ENCODE measurements at regions not wholly inside any gene's neighbourhood (a gene's known extent, or its start where the extent isn't known, plus 50 kb on each side); places are given as distances from the start of the nearest gene placed in this dataset.

GRCh38 chr2:146227152-146228019, 1617.4 kb upstream of the ACVR2A start:
- DNase-seq (ENCODE audit: low read depth in 3 of 3, low spot score in 1 of 3): no peak

- DNase-seq (ENCODE audit: low read depth in 3 of 3, low spot score in 1 of 3): no peak
Observed at GRCh38 chr2:146226077-146226476, 1618.8 kb upstream of the ACVR2A start.

- no peak for DNase-seq (ENCODE audit: low read depth in 3 of 3, low spot score in 1 of 3)
Observed at GRCh38 chr2:146221826-146222225, 1623.0 kb upstream of the ACVR2A start.

GRCh38 chr2:146220957-146221356, 1623.9 kb upstream of the ACVR2A start:
- no peak for DNase-seq (ENCODE audit: low read depth in 3 of 3, low spot score in 1 of 3)

- DNase-seq (ENCODE audit: low read depth in 3 of 3, low spot score in 1 of 3): no peak
Observed at GRCh38 chr2:146214394-146214929, 1630.4 kb upstream of the ACVR2A start.

GRCh38 chr2:146213674-146214073, 1631.2 kb upstream of the ACVR2A start:
- no peak for DNase-seq (ENCODE audit: low read depth in 3 of 3, low spot score in 1 of 3)

GRCh38 chr2:146212602-146213001, 1632.2 kb upstream of the ACVR2A start:
- DNase-seq (ENCODE audit: low read depth in 3 of 3, low spot score in 1 of 3): no peak

- no peak for DNase-seq (ENCODE audit: low read depth in 3 of 3, low spot score in 1 of 3)
Observed at GRCh38 chr2:146209842-146210275, 1635.0 kb upstream of the ACVR2A start.

- DNase-seq (ENCODE audit: low read depth in 3 of 3, low spot score in 1 of 3): no peak
Observed at GRCh38 chr2:146207901-146208300, 1636.9 kb upstream of the ACVR2A start.

GRCh38 chr2:146207417-146207816, 1637.4 kb upstream of the ACVR2A start:
- no peak for DNase-seq (ENCODE audit: low read depth in 3 of 3, low spot score in 1 of 3)

- DNase-seq (ENCODE audit: low read depth in 3 of 3, low spot score in 1 of 3): no peak
Observed at GRCh38 chr2:146203064-146203624, 1641.7 kb upstream of the ACVR2A start.

GRCh38 chr2:146193619-146194018, 1651.2 kb upstream of the ACVR2A start:
- no peak for DNase-seq (ENCODE audit: low read depth in 3 of 3, low spot score in 1 of 3)

- no peak for DNase-seq (ENCODE audit: low read depth in 3 of 3, low spot score in 1 of 3)
Observed at GRCh38 chr2:146189541-146189940, 1655.3 kb upstream of the ACVR2A start.

GRCh38 chr2:146173934-146174333, 1654.0 kb upstream of the ZEB2 start:
- no peak for DNase-seq (ENCODE audit: low read depth in 3 of 3, low spot score in 1 of 3)

GRCh38 chr2:146161256-146161882, 1641.5 kb upstream of the ZEB2 start:
- DNase-seq (ENCODE audit: low read depth in 3 of 3, low spot score in 1 of 3): no peak

- DNase-seq (ENCODE audit: low read depth in 3 of 3, low spot score in 1 of 3): no peak
Observed at GRCh38 chr2:146158072-146158674, 1638.3 kb upstream of the ZEB2 start.

- no peak for DNase-seq (ENCODE audit: low read depth in 3 of 3, low spot score in 1 of 3)
Observed at GRCh38 chr2:146147448-146148012, 1627.6 kb upstream of the ZEB2 start.

GRCh38 chr2:146143971-146144370, 1624.1 kb upstream of the ZEB2 start:
- no peak for DNase-seq (ENCODE audit: low read depth in 3 of 3, low spot score in 1 of 3)

- no peak for DNase-seq (ENCODE audit: low read depth in 3 of 3, low spot score in 1 of 3)
Observed at GRCh38 chr2:146138820-146139219, 1618.9 kb upstream of the ZEB2 start.

- DNase-seq (ENCODE audit: low read depth in 3 of 3, low spot score in 1 of 3): no peak
Observed at GRCh38 chr2:146135245-146135644, 1615.3 kb upstream of the ZEB2 start.

- DNase-seq (ENCODE audit: low read depth in 3 of 3, low spot score in 1 of 3): no peak
Observed at GRCh38 chr2:146131785-146132184, 1611.9 kb upstream of the ZEB2 start.
